SU-DHL-6 (cell line): ENCODE measurements at regions not wholly inside any gene's neighbourhood (a gene's known extent, or its start where the extent isn't known, plus 50 kb on each side); places are given as distances from the start of the nearest gene placed in this dataset.
"Not testable (repeated sequence)": the region's sequence is repeated elsewhere in the genome, so short reads cannot be mapped to it uniquely, and the experiment has no call there.

Experiments used
- H2AFZ ChIP-seq: fragments of 200-600 bp; sonication (generic); 2 replicates; pipeline ENCODE4 v1.6.1; 2014; ENCODE audit warnings: low read depth, mild to moderate bottlenecking, moderate library complexity, mixed read lengths, antibody characterized with exemption, low read length; ENCODE audit not compliant: severe bottlenecking
- H3F3A ChIP-seq: fragments of 200-600 bp; shearing (Covaris generic); 2 replicates; pipeline ENCODE4 v1.6.0; 2016; ENCODE audit warnings: antibody characterized with exemption, mild to moderate bottlenecking; ENCODE audit not compliant: insufficient read depth
- H3K27ac ChIP-seq: fragments of 200-600 bp; sonication (generic); 2 replicates; pipeline ENCODE4 v1.5.1; 2016; ENCODE audit warnings: low read depth, mild to moderate bottlenecking, low read length, moderate library complexity, mixed read lengths
- H3K27me3 ChIP-seq: fragments of 200-600 bp; sonication (generic), shearing (Covaris generic); 2 replicates; pipeline ENCODE4 v1.6.0; 2014; ENCODE audit warnings: mild to moderate bottlenecking, low read length
- H3K36me3 ChIP-seq: fragments of 200-600 bp; sonication (generic); 2 replicates; pipeline ENCODE4 v1.6.1; 2014; ENCODE audit warnings: mild to moderate bottlenecking, low read length, mixed read lengths
- H3K4me2 ChIP-seq: fragments of 300-600, 200-600 bp; shearing (Covaris generic), sonication (generic); 2 replicates; pipeline ENCODE4 v1.6.0; 2014; ENCODE audit warnings: low read length, low read depth, mild to moderate bottlenecking; ENCODE audit not compliant: poor library complexity, severe bottlenecking
- H3K4me3 ChIP-seq: fragments of 200-600 bp; sonication (generic); 2 replicates; pipeline ENCODE4 v1.5.1; 2014; ENCODE audit warnings: antibody characterized with exemption, low read length, mild to moderate bottlenecking, mixed read lengths; ENCODE audit not compliant: insufficient read depth, poor library complexity, severe bottlenecking
- H3K79me2 ChIP-seq: fragments of 200-600 bp; sonication (generic); 2 replicates; pipeline ENCODE4 v1.6.1; 2014; ENCODE audit warnings: mild to moderate bottlenecking, low read length, moderate library complexity; ENCODE audit not compliant: insufficient read depth
- H3K9ac ChIP-seq: fragments of 200-600 bp; sonication (generic); 2 replicates; pipeline ENCODE4 v1.7.0; 2014; ENCODE audit warnings: mild to moderate bottlenecking, low read length
- H3K9me2 ChIP-seq: fragments of 200-600 bp; sonication (generic); replicated peaks from 2 replicates; pipeline ENCODE4 v1.6.1; 2014; ENCODE audit warnings: low read length; ENCODE audit not compliant: insufficient read depth
- H3K9me3 ChIP-seq: fragments of 200-600 bp; sonication (generic); 2 replicates; pipeline ENCODE4 v1.6.1; 2014; ENCODE audit warnings: low read length, mixed read lengths; ENCODE audit not compliant: insufficient read depth
- H4K20me1 ChIP-seq: fragments of 200-600 bp; sonication (generic); 2 replicates; pipeline ENCODE4 v1.6.1; 2014; ENCODE audit warnings: low read depth, mild to moderate bottlenecking, antibody characterized with exemption, low read length, moderate library complexity, mixed read lengths
- CTCF ChIP-seq: fragments of 200-600 bp; sonication (generic); IDR thresholded peaks from one replicate; pipeline ENCODE4 v1.5.1; 2017; ENCODE audit warnings: antibody characterized with exemption, mild to moderate bottlenecking, low read length, moderate library complexity; ENCODE audit not compliant: insufficient read depth, poor library complexity, severe bottlenecking
- EZH2phosphoT487 ChIP-seq: fragments of 200-600 bp; sonication (generic), shearing (Covaris generic); conservative IDR thresholded peaks from 2 replicates; pipeline ENCODE4 v1.6.1; 2018; ENCODE audit warnings: mild to moderate bottlenecking, antibody characterized with exemption, low read length, moderate library complexity, mixed read lengths

- no peaks in the 10 kb centered on the region for H3K9me2 ChIP-seq
- no peaks in the 10 kb centered on the region for H4K20me1 ChIP-seq
- no peaks in the 10 kb centered on the region for H3K36me3 ChIP-seq
These were observed 108.5 kb upstream of the STMND1 start for GRCh38 chr6:16993396-16993795.

GRCh38 chr6:16991981-16992629 lies 109.7 kb upstream of the STMND1 start:
- no peak overlapping the region for H3K4me2 ChIP-seq
- H3F3A ChIP-seq = no peaks in the 10 kb centered on the region

More at GRCh38 chr6:16993396-16993795, 108.5 kb upstream of the STMND1 start:
- Histone ChIP-seq H3K79me2 (no peaks in the 10 kb centered on the region), H3K27me3 (no peaks in the 10 kb centered on the region), H2AFZ (no peak overlapping the region), H3K4me2 (no peak overlapping the region), H3K4me3 (no peak overlapping the region), H3K27ac (no peak overlapping the region), H3K9me3 (no peaks in the 10 kb centered on the region), H3K9ac (no peak overlapping the region), H3F3A (no peaks in the 10 kb centered on the region)
- TF ChIP-seq EZH2phosphoT487 (no peak), CTCF (no peak)

GRCh38 chr6:16989976-16990375 lies 111.9 kb upstream of the STMND1 start:
- H3K27me3 ChIP-seq, H3K9ac ChIP-seq, H3K4me3 ChIP-seq, H3K36me3 ChIP-seq, H3K9me3 ChIP-seq, H3K79me2 ChIP-seq, H3K4me2 ChIP-seq, H2AFZ ChIP-seq, H4K20me1 ChIP-seq, H3K27ac ChIP-seq, H3K9me2 ChIP-seq, H3F3A ChIP-seq: not testable (repeated sequence)

More at GRCh38 chr6:16991981-16992629, 109.7 kb upstream of the STMND1 start:
- TF ChIP-seq CTCF (no peak), EZH2phosphoT487 (no peak)
- no peak overlapping the region for H3K9ac ChIP-seq
- no peak overlapping the region for H2AFZ ChIP-seq
- H3K36me3 ChIP-seq = no peaks in the 10 kb centered on the region
- no peaks in the 10 kb centered on the region for H3K9me3 ChIP-seq
- no peaks in the 10 kb centered on the region for H3K9me2 ChIP-seq
- H3K79me2 ChIP-seq = no peaks in the 10 kb centered on the region
- H3K4me3 ChIP-seq = no peak overlapping the region
- no peaks in the 10 kb centered on the region for H3K27me3 ChIP-seq
- no peak overlapping the region for H3K27ac ChIP-seq
- no peaks in the 10 kb centered on the region for H4K20me1 ChIP-seq

- Histone ChIP-seq H3F3A (no peaks in the 10 kb centered on the region), H3K79me2 (no peaks in the 10 kb centered on the region), H2AFZ (no peak overlapping the region), H3K4me2 (no peak overlapping the region), H4K20me1 (no peaks in the 10 kb centered on the region), H3K4me3 (no peak overlapping the region), H3K9me3 (no peaks in the 10 kb centered on the region), H3K36me3 (no peaks in the 10 kb centered on the region), H3K9me2 (no peaks in the 10 kb centered on the region), H3K9ac (no peak overlapping the region), H3K27me3 (no peaks in the 10 kb centered on the region), H3K27ac (no peak overlapping the region)
- TF ChIP-seq CTCF (no peak), EZH2phosphoT487 (no peak)
These were observed 112.5 kb upstream of the STMND1 start for GRCh38 chr6:16989382-16989781.
